MM.1S (cell line): ENCODE measurements at regions not wholly inside any gene's neighbourhood (a gene's known extent, or its start where the extent isn't known, plus 50 kb on each side); places are given as distances from the start of the nearest gene placed in this dataset.

Experiments
- CTCF ChIP-seq: fragments of 300-600 bp; sonication (generic); IDR thresholded peaks from 2 replicates; pipeline ENCODE4 v1.5.1; 2016; ENCODE audit warnings: antibody characterized with exemption, low read length, mixed read lengths
- EZH2 ChIP-seq: fragments of 300-600 bp; sonication (generic); optimal IDR thresholded peaks from 2 replicates; pipeline ENCODE3; 2017; ENCODE audit warnings: low read depth, mild to moderate bottlenecking, antibody characterized with exemption, low read length, mixed read lengths
- EZH2phosphoT487 ChIP-seq: fragments of 300-600 bp; sonication (generic); IDR thresholded peaks from 2 replicates; pipeline ENCODE4 v1.6.1; 2018; ENCODE audit warnings: antibody characterized with exemption, low read length

GRCh38 chr3:14652-15051 lies 181.9 kb upstream of the CHL1 start:
- TF ChIP-seq CTCF, result no peak
- TF ChIP-seq EZH2phosphoT487, result no peak
- no peak for TF ChIP-seq EZH2
